Left lobe of liver (tissue), 2 donors: ENCODE measurements at regions not wholly inside any gene's neighbourhood (a gene's known extent, or its start where the extent isn't known, plus 50 kb on each side); places are given as distances from the start of the nearest gene placed in this dataset.
"Not testable (repeated sequence)": the region's sequence is repeated elsewhere in the genome, so short reads cannot be mapped to it uniquely, and the experiment has no call there.

Source experiments
- ATAC-seq: fragments of 200-7000 bp; cut with Tn5 transposase; one replicate; pipeline ENCODE4 v1.9.1; 2020; ENCODE audit warnings: mild to moderate bottlenecking, moderate library complexity
- DNase-seq: peaks from one replicate; pipeline ENCODE4 v3.0.0-alpha.2; 2020; ENCODE audit warnings: low spot score
- donor health status: DM: no; HTN: no; CAD: no; lungs with moderate emphysema.
- donor health status: DM: no; HTN: yes; CAD: no.

DNA sequence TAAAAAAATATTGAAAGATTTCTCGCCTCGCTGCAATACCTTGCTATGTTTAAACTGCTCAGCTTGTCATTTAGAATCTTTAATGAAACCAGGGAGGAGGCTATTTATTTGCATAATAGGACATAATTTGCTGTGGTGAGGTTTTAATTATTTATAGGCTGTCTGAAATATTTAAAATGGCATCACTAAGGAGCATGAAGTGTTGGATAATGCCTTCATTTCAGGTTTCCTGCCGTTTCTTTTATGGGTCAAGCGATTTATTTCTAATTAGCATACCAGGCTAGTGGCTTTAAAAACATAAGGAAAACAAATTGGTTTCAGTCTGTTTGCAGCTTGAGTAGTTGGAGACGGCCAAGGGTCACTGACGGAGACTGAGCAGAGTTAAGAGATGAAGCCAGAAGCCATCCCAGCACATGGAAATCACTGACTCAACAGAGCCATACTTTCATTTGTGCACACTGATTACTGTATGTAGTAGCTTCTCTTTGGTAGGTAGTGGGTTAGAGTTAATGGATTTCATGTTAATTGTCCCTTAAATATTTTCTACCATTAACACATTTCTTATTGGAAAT is 1962.4 kb upstream of the TENM3 start:
- no peak for ATAC-seq
- no peak for DNase-seq

DNA sequence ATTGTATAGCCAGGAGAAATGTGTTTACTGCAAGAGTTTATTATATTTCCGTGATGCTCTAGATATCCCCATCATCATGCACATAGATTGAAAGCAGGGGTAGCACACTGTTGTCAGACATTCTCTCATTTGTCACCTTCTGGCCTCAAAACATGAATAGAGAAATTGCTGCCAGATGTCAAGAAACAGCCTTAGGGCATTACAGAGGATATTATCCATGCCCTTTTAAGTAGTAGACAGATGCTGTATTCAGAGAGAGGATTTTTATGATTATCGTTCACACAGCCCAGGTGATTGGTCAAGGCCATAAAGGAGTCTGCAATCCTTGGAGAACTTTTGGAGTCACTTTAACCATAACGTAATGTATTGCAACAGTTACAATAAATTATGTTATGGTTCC is 1961.5 kb upstream of the TENM3 start:
- DNase-seq (no peak), ATAC-seq (no peak)

GRCh38 chr4:180284267-180284666 is 1958.9 kb upstream of the TENM3 start:
- no peak for DNase-seq
- no peak for ATAC-seq

DNA sequence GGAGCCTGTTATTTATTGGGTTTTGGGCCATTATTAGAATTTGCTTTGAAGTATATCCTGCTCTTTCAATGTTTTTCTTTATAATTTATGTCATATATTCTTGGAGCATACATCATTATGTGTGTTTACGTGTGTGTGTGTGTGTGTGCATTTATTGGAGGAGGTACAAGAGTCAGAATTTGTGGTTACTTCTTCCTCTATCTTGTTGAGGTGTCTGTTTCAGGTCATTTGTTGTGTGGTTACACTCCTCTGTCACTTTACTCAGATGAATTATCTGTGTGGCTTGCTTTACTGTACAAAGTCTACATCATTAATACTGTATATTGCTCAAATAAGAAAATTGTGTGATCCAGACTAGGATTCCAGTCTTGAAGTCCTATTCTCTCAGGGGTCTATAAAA is 1957.4 kb upstream of the TENM3 start:
- ATAC-seq (no peak), DNase-seq (no peak)

GRCh38 chr4:180292339-180292738 is 1950.9 kb upstream of the TENM3 start:
- ATAC-seq (no peak), DNase-seq (no peak)

DNA sequence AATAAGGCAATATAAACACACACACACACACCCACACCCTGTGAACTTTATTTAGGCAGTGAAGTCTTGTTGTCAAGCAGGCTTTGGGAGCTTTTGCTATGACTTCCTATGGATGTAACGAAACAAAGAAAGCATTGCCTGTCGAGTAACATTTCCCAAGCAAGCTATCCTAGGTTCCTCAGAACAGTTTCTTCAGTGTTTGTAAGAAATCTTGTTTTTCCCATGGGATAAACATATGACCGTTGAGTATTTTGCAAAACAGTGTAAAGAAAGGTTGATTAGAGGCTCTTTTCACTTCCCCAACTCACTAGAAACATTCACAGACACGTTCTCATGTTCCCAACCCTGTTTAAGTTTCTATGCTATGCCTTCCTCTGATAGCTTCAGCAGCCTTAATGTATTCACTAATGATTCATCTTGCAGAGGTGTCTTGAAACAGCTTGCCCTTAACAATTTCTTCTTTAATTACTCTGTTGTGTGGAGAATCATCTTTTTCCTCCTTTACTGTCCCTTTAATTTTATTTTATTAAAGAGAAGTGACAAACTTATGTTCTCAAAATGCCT is 1947.1 kb upstream of the TENM3 start:
- ATAC-seq: no peak
- DNase-seq: no peak

DNA sequence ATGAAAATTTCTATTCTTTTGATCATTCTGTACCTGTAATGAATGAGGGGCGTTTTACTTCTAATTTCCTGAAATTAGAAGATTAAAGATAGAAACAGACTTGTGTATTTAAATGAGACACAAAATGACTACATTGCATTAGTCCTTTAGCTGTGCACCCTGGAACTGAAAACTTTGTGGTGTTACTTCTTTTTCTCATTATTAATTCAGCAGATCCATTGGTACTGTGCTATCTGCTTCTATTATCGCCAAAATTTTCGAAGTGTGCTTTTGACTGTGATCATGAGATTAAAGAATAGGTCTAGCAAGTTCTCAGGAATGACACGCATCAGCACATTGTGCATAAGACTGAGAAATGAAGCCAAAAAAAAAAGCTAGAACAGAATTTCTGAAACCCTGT is 1938.9 kb upstream of the TENM3 start:
- no peak for DNase-seq
- ATAC-seq: no peak

DNA sequence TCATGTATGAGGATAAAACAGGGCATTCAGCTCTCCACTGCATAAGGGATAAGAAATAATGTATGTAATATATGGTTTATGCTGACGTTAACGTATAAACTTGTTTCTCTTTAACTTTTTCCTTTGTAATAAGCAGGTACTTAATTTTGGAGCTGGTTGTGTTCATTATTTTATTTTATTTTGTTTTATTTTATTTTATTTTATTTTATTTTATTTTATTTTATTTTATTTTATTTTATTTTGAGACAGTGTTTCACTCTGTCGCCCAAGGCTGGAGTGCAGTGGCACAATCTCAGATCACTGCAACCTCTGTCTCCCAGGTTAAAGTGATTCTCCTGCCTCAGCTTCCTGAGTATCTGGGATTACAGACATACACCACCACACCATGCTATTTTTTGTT is 1932.6 kb upstream of the TENM3 start:
- ATAC-seq (no peak), DNase-seq (no peak)

DNA sequence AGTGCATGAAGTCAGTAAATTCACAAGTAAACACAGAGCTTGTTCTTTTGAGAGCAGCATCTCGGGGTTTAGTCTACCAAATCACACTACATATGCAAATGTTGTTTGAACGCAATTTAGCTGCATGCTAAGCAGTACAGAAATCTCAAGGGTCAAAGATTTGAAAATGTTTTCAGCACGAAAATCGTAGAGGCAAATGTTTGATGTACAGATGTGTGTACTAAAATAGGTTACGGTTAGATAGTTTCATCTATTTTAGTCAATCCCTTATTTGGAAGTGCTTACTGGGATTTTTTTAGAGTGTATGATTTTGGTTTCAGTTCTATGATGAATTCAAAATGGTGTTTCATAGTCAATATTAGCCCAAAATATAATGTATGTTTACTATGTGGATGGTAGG is 1928.2 kb upstream of the TENM3 start:
- DNase-seq: no peak
- ATAC-seq: no peak

GRCh38 chr4:180330521-180330920 is 1912.7 kb upstream of the TENM3 start:
- ATAC-seq: no peak

GRCh38 chr4:180333162-180333561 is 1910.0 kb upstream of the TENM3 start:
- ATAC-seq (no peak), DNase-seq (no peak)

More at GRCh38 chr4:180330521-180330920, 1912.7 kb upstream of the TENM3 start:
- DNase-seq: no peak

DNA sequence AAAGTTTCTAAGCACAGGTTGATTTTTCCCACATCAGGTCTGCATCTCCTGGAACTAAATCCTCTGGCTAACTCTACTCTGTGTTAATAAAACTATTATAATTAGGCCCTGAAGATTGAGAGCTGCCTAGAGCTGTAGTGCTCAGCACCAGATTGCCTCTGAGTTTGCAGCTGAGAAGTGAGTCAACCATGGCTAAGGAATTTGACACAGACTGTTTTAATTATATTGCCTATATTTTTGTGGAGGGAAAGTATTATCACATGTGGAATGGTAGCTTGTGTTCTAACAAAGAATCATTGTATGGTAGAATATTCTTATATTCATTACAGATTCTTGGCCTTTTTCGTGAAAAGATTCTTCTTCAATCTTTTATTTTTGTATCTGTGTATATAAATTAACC is 1907.6 kb upstream of the TENM3 start:
- DNase-seq (no peak), ATAC-seq (no peak)

- DNase-seq: no peak
- ATAC-seq: no peak
Measured at GRCh38 chr4:180336494-180337090, 1906.6 kb upstream of the TENM3 start.

DNA sequence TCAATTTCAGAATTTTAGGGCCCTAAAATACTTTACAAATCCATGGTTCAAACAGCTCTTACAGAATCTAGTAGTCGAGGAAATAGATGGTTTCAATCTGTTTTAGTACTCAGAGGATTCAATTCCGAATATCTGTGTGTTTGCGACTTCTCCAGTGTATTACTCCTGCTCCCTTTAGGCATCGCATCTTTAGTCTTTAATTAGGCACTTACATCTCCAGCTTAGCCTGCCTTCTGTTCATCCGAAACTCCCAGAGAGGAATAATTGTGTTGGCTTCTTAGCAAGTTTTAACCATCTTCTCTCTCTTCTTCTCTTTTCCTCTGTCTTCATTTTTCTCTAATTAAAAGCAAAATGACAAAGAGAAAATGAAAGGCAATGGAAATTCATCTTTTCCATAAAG is 1901.3 kb upstream of the TENM3 start:
- DNase-seq (no peak), ATAC-seq (no peak)

DNA sequence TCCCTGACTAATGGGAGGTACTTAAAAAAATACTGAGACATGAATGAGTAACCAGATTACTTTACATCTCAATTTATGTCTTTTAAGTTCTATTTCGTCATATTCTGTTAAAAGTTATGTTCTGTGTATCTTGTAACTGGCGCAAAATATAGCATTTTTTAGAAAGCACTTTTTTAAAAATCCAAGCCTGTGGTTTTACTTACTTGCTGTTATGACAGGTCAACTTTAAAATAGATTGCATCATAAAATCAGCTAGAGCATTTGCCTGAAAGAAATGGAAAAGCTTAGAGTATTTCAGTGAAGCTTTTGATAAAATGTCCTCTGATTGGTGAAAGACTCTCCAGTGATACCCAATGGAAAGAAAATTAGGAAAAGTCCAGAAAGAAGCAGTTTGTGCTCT is 1892.3 kb upstream of the TENM3 start:
- ATAC-seq (no peak), DNase-seq (no peak)

- no peak for ATAC-seq
- DNase-seq: no peak
Measured at GRCh38 chr4:180356766-180357165, 1886.4 kb upstream of the TENM3 start.

- ATAC-seq, DNase-seq: not testable (repeated sequence)
Measured at GRCh38 chr4:180360113-180360512, 1883.1 kb upstream of the TENM3 start.

GRCh38 chr4:180363815-180364214 is 1879.4 kb upstream of the TENM3 start:
- DNase-seq: no peak
- no peak for ATAC-seq

- DNase-seq (no peak), ATAC-seq (no peak)
Measured at GRCh38 chr4:180372691-180373090, 1870.5 kb upstream of the TENM3 start.

GRCh38 chr4:180377741-180378140 is 1865.5 kb upstream of the TENM3 start:
- no peak for ATAC-seq
- DNase-seq: no peak

DNA sequence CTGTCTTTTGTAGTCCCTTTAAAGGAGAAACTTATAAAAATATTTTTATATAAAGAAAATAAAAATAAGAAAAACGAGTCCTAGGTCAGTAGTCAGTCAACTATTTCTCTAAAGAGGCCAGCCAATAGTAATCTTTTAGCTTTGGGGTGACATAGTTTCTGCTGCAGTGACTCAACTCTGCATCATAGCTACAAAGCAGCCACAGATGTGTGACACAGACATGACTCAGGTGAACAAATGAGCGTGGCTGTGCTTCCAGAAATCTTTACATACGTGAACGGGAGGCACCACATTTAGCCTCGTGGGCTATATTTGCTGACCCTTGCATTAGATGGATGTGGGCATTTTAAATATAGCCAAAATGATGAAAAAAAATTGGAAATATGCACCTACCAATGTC is 1862.5 kb upstream of the TENM3 start:
- no peak for DNase-seq
- no peak for ATAC-seq

DNA sequence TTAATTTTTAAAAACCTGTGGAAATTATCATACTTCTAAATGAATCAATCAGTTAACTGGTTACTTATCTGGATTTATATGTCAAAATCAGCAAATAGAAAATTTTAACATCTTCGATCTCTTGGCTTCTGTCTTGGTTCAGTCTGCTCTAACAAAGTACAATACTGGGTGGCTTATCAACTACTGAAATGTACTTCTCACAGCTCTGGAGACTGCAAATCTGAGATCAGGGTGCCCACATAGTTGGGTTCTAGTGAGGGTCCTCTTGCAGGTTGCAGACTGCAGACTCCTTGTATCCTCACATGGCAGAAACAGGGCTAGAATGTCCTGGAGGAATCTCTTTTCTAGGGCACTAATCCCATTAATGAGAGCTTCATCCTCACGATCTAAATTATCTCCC is 1851.6 kb upstream of the TENM3 start:
- no peak for DNase-seq
- no peak for ATAC-seq

DNA sequence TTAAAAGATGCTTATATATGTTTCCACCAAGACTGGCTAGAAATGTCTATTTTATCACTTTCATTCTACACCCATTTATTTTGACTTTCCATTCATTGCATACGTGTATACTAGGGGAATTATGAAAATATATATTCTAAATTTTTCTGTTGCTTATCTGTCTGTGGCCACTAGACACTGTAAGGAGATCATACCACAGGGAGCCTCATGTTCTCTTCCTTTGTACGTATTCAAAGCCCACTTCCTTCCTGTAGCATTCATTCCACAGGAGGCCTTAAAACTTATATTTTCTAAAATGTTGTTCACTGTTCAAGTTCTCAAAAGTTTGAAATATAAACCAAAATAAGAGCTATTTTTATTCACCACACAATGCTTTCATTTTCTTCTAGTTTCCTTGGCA is 1848.9 kb upstream of the TENM3 start:
- DNase-seq (no peak), ATAC-seq (no peak)
